GM10266 (cell line): ENCODE measurements at regions not wholly inside any gene's neighbourhood (a gene's known extent, or its start where the extent isn't known, plus 50 kb on each side); places are given as distances from the start of the nearest gene placed in this dataset.

Experiments
- DNase-seq: peaks from one replicate; pipeline ENCODE4 v3.0.0; 2012; ENCODE audit errors: extremely low spot score
- TF ChIP-seq, protein P1 (sequence below): IDR thresholded peaks from 2 replicates; pipeline ENCODE4 v1.5.1; 2012; ENCODE audit warnings: mild to moderate bottlenecking, low read depth; ENCODE audit not compliant: control insufficient read depth, insufficient read depth; ENCODE audit errors: missing control alignments

DNA sequence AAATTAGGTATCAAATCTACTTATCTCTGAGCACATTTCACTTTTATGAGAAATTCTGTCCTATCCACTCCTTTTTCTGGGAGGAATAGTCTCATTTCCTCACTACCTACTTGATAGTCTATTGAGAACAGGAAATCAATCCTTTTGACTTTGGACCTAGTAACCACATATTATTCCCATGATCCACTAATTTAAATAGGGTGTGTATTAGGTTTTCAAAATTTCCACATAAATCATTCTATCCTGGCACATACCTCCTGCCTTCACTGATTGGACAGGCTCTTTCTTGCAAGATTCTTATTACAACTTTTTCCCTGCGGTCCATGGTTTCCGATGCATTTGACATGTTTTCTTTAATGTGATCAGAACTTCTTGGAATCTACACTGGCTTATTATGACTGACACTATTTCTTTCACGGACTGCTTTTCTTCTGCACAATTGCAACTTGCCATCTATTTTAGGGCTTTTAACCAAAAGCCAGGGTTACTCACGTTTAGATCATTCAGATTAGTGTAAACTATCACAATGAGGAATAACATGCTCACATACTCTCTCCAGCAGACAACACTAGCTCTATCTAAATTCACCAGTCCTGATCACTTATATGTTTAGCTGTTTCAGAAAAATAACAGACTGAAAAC is 419.9 kb upstream of the SLIT2 start:
- TF ChIP-seq, protein P1, sequence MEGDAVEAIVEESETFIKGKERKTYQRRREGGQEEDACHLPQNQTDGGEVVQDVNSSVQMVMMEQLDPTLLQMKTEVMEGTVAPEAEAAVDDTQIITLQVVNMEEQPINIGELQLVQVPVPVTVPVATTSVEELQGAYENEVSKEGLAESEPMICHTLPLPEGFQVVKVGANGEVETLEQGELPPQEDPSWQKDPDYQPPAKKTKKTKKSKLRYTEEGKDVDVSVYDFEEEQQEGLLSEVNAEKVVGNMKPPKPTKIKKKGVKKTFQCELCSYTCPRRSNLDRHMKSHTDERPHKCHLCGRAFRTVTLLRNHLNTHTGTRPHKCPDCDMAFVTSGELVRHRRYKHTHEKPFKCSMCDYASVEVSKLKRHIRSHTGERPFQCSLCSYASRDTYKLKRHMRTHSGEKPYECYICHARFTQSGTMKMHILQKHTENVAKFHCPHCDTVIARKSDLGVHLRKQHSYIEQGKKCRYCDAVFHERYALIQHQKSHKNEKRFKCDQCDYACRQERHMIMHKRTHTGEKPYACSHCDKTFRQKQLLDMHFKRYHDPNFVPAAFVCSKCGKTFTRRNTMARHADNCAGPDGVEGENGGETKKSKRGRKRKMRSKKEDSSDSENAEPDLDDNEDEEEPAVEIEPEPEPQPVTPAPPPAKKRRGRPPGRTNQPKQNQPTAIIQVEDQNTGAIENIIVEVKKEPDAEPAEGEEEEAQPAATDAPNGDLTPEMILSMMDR = no peak
- no peak for DNase-seq

DNA sequence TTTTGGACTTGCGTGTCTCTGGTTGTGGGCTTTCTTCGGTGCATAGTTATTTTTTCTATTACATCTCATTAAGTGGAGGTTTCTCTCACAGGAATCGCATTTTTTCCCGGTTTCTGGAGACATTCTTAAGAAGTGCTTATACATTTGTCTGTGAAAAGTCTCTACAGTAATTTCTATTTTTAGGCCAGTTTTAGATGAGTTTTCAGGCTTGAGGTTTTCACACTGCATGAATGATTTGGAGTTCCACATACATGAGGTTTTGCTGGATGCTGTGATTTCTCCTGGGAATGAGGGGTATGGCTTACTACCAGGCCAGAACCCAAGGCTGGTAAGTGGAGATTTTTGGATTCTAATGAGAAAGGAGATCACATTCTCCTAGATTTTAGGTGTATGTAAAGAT is 422.6 kb upstream of the SLIT2 start:
- DNase-seq = no peak
- TF ChIP-seq, protein P1 = no peak

DNA sequence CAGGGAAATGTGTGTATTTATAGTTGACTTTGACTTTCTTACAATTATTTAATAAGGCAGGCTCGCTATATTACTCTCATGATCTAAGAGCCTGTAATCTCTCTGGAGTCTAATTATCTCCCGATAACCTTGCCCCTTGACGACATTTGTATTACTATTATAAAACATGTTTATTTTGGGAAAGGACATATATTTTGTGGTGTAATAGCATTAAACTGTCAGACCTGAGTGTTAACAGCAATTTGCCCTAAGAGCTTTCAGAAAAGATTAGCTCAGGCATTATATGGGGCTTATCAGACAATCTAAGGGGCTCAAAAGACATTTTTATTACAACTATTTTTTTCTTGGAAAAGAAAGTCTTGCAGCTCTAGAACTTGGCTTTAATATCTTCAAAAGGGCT is 427.9 kb upstream of the SLIT2 start:
- TF ChIP-seq, protein P1 = no peak
- no peak for DNase-seq

DNA sequence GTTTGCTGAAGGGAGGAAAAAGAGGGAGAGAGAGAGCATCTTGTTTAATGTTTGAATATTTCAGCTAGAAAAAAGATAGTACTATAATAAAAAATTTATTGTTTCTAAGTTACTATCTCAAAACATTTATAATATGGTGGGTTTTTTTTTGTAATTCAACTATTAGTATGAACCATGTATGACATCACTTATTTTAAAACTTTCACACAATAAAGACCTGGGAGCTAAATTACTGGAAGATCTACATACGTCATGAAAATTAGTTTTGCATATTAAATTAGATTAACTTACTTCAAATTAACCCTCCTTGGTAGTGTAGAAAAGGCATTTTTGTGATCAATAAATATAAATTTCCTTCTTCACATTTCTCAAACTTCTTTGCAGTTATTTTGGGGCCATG is 432.0 kb upstream of the SLIT2 start:
- TF ChIP-seq, protein P1 = no peak
- DNase-seq = no peak

DNA sequence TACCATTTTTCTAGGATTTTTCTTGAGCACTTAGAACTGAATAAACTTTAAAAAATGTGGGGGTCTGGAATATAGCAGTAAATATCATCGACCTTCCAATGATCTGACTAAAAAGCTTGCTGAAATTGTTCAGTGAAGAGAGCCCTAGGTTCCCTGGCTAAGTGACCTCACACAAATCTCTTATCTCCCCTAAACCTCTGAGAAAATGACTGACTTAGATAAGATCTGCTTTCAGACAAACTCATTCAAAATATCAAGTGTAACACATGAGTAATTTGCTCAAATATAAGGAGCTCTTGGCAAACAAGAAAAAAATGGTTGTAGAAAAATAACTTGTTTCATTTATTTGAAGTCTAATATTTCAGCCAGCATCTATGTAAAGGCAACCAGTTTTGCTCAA is 441.7 kb upstream of the SLIT2 start:
- DNase-seq = no peak
- TF ChIP-seq, protein P1 = no peak

DNA sequence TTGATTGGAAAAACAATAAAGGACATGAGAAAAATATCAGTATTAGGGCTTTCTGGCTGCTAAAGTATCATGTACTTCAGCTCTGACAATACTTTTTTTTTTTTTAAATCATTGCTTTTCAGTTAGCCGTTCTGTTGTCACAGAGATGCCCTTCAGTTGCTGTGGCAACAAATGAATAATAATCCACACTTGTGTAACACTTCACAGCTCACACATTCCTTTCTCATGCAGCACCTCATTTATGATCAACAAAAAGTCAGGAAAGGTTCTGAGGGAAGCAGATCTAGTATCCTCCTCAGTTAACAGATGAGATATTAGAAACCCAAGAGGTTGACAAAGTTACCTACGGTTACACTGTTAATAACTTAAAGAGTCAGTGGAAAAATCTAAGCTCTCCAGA is 444.2 kb upstream of the SLIT2 start:
- no peak for DNase-seq
- TF ChIP-seq, protein P1 = no peak

DNA sequence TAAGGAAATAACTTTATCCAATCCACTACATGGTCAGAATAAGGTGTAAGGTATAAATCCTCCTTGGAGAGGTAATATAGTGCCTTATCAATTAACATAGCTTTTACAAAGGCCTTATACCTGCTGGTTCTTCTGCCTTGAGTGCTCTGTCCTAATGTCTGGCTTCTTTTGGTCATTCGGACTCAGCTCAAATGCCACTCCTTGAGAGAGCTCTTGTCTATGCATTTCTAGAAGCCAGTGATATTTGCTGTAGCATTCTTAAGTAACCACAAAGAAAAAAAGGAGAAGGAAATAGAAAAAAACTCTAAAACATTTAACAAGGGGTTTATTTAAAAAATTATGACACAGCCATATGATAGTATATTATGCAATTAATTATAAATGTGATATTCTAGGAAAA is 444.8 kb upstream of the SLIT2 start:
- TF ChIP-seq, protein P1 = no peak

More for the DNA sequence above, 444.8 kb upstream of the SLIT2 start:
- DNase-seq = no peak
